GM12878 (cell line): ENCODE measurements at regions not wholly inside any gene's neighbourhood (a gene's known extent, or its start where the extent isn't known, plus 50 kb on each side); places are given as distances from the start of the nearest gene placed in this dataset.

ENCODE experiments used
- ATAC-seq: fragments of 200-7000 bp; cut with Tn5 transposase; 3 replicates; pipeline ENCODE4 v1.9.1; 2020; ENCODE audit warnings: mild to moderate bottlenecking, moderate library complexity
- BruUV-seq: library from RNA; stranded (reverse); fragments of 400-500 nt; replicated peaks from 2 replicates; lab custom pipeline; 2021; lab: Mats Ljungman, UMichigan
- CTCF ChIA-PET: fragments of 300-600 bp; sonication (Branson Sonifier 250); formaldehyde crosslinking; extraction: SDS; loops from one replicate; lab custom pipeline; 2021; ENCODE audit warnings: inconsistent platforms; lab: Yijun Ruan, JAX
- POLR2A ChIA-PET: fragments of 350-600 bp; formaldehyde crosslinking; extraction: SDS; loops from one replicate; lab custom pipeline; 2021; ENCODE audit warnings: inconsistent platforms; lab: Charles Lee
- RAD21 ChIA-PET: fragments of 300-600 bp; sonication (Branson Sonifier 250); formaldehyde crosslinking; loops from one replicate; lab custom pipeline; 2023; ENCODE audit warnings: antibody characterized with exemption; ENCODE audit not compliant: unreplicated experiment; lab: Charles Lee
- SMC1A ChIA-PET: fragments of 300-600 bp; sonication (Branson Sonifier 250); formaldehyde crosslinking; loops from one replicate; lab custom pipeline; 2023; ENCODE audit not compliant: unreplicated experiment, uncharacterized antibody; lab: Charles Lee
- DNase-seq: peaks from one replicate; pipeline ENCODE4 v3.0.0-alpha.2; 2011; ENCODE audit warnings: low read depth, low spot score
- FAIRE-seq: peaks from 3 replicates; lab custom pipeline; 2011; peaks lifted over from hg19 to GRCh38; lab: Jason Lieb, UNC
- H2AFZ ChIP-seq: 2 replicates; pipeline ENCODE4 v1.6.0; 2011; ENCODE audit warnings: low read depth, low read length, control low read depth; ENCODE audit not compliant: control insufficient read depth
- H3K27ac ChIP-seq: 2 replicates; pipeline ENCODE4 v1.5.1; 2011; ENCODE audit warnings: control low read depth; ENCODE audit not compliant: control insufficient read depth, insufficient read depth
- H3K27me3 ChIP-seq, 2 experiments: replicated peaks in 1 of 2; 2 replicates each; pipeline versions ENCODE4 v1.6.0 to v1.6.1; 2011; ENCODE audit warnings: low read length in 1 of 2; ENCODE audit not compliant: control insufficient read depth in 2 of 2, insufficient read depth in 2 of 2
- H3K36me3 ChIP-seq, 2 experiments: 2 replicates each; pipeline ENCODE4 v1.5.1; 2011; ENCODE audit warnings: low read length in 1 of 2; ENCODE audit not compliant: control insufficient read depth in 2 of 2, insufficient read depth in 2 of 2
- H3K4me1 ChIP-seq: 2 replicates; pipeline ENCODE4 v1.6.1; 2011; ENCODE audit warnings: mild to moderate bottlenecking, low read length, moderate library complexity, mixed read lengths; ENCODE audit not compliant: control insufficient read depth, insufficient read depth
- H3K4me2 ChIP-seq: 2 replicates; pipeline ENCODE4 v1.6.0; 2011; ENCODE audit warnings: control low read depth; ENCODE audit not compliant: control insufficient read depth, insufficient read depth
- H3K4me3 ChIP-seq: fragments of 200-600 bp; sonication (generic); 2 replicates; pipeline ENCODE4 v1.5.1; 2016
- H3K79me2 ChIP-seq: 2 replicates; pipeline ENCODE4 v1.6.0; 2011; ENCODE audit warnings: low read length; ENCODE audit not compliant: control insufficient read depth, insufficient read depth
- H3K9ac ChIP-seq: 2 replicates; pipeline ENCODE4 v1.8.0; 2011; ENCODE audit warnings: low read length, control low read depth, mixed read lengths; ENCODE audit not compliant: control insufficient read depth, insufficient read depth
- H3K9me3 ChIP-seq: replicated peaks from 3 replicates; pipeline ENCODE4 v1.5.1; 2011; ENCODE audit warnings: mild to moderate bottlenecking, low read length; ENCODE audit not compliant: control insufficient read depth, insufficient read depth
- H4K20me1 ChIP-seq: 2 replicates; pipeline ENCODE4 v1.6.0; 2011; ENCODE audit not compliant: control insufficient read depth, insufficient read depth
- ATF7 ChIP-seq: fragments of 450-650 bp; IDR thresholded peaks from 2 replicates; pipeline ENCODE4 v1.6.1; 2016; ENCODE audit warnings: low read depth, mild to moderate bottlenecking
- CHD4 ChIP-seq: fragments of 200-600 bp; sonication (generic); IDR thresholded peaks from 2 replicates; pipeline ENCODE4 v1.6.1; 2016; ENCODE audit warnings: mild to moderate bottlenecking
- FOXM1 ChIP-seq: IDR thresholded peaks from 2 replicates; pipeline ENCODE4 v1.6.1; 2012; ENCODE audit warnings: low read depth, mild to moderate bottlenecking, inconsistent platforms, low read length, moderate library complexity
- IKZF1 ChIP-seq: fragments of 450-650 bp; conservative IDR thresholded peaks from 2 replicates; pipeline ENCODE4 v1.6.1; 2017; ENCODE audit warnings: antibody characterized with exemption, mild to moderate bottlenecking
- IKZF2 ChIP-seq, 2 experiments: fragments of 450-650 bp; IDR thresholded peaks; 2 replicates each; pipeline ENCODE4 v1.6.1; 2017; ENCODE audit warnings: mild to moderate bottlenecking in 2 of 2, moderate library complexity in 2 of 2
- NR2F1 ChIP-seq: fragments of 450-650 bp; conservative IDR thresholded peaks from 2 replicates; pipeline ENCODE4 v1.6.1; 2017; ENCODE audit warnings: mild to moderate bottlenecking
- RB1 ChIP-seq: fragments of 450-650 bp; formaldehyde crosslinking; IDR thresholded peaks from 2 replicates; pipeline ENCODE4 v1.6.1; 2017; ENCODE audit warnings: mild to moderate bottlenecking, borderline replicate concordance
- SMC3 ChIP-seq: IDR thresholded peaks from 2 replicates; pipeline ENCODE4 v1.6.1; 2011; ENCODE audit warnings: low read length, improper control_type of control experiment, borderline replicate concordance
- ZBED1 ChIP-seq: IDR thresholded peaks from 2 replicates; pipeline ENCODE4 v1.6.1; 2016; ENCODE audit warnings: borderline replicate concordance
- WGBS: methylation state at CpG from one replicate; pipeline ENCODE4 v1.1.6; 2016; ENCODE audit warnings: low lambda C conversion rate; ENCODE audit not compliant: insufficient replicate concordance, insufficient coverage; ENCODE audit errors: missing lambda C conversion rate; 5-methylcytosine and 5-hydroxymethylcytosine counted together
- in situ Hi-C: fragments of 300-500 bp; cut with MboI; formaldehyde crosslinking; loops from 9 replicates; pipeline ENCODE4 v1.14.3; 2018; ENCODE audit warnings: mixed read lengths
- intact Hi-C: fragments of 100-400 bp; cut with micrococcal nuclease; formaldehyde crosslinking; loops from one replicate; pipeline ENCODE4 v1.14.2; 2022; ENCODE audit not compliant: unreplicated experiment
- TF ChIP-seq, protein P1 (sequence below): IDR thresholded peaks from 2 replicates; pipeline ENCODE4 v1.6.1; 2012; ENCODE audit warnings: low read depth, low read length, improper control_type of control experiment
- TF ChIP-seq, protein P2 (sequence below): fragments of 450-650 bp; IDR thresholded peaks from 2 replicates; pipeline ENCODE4 v1.6.1; 2017; ENCODE audit warnings: mild to moderate bottlenecking
- TF ChIP-seq, protein P3 (sequence below): fragments of 450-650 bp; conservative IDR thresholded peaks from 2 replicates; pipeline ENCODE4 v1.6.1; 2017; ENCODE audit warnings: mild to moderate bottlenecking, moderate library complexity

DNA sequence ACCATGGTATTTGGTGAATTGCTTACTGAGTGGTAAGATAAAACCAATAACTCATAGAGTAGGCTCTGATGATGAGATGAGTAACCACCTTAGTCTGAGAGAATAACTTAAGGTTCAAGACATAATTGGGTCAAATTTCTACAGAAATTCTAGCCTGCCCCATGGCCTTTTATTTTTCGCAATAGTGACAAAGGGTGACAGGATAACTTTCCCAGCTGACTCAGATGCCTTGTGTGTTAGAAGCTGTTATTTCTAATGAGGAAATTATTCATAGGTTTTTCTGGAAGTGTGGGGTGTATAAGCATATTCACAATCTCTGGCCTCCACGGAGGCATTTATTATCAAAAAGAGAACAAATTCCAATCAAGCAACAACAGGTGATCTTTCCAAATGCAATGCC lies 159.0 kb downstream of the NUP35 start:
- Histone ChIP-seq H2AFZ (no peak overlapping the region), H3K27me3 (no peaks in the 10 kb centered on the region), H4K20me1 (no peaks in the 10 kb centered on the region), H3K79me2 (no peaks in the 10 kb centered on the region), H3K9ac (no peak overlapping the region), H3K4me2 (no peak overlapping the region), H3K4me3 (no peak overlapping the region), H3K27ac (no peak overlapping the region), H3K9me3 (no peaks in the 10 kb centered on the region), H3K36me3 (no peaks in the 10 kb centered on the region), H3K4me1 (no peaks in the 10 kb centered on the region)
- BruUV-seq: no TSS peak
- RAD21 ChIA-PET: no interaction called here
- DNase-seq (no peak), ATAC-seq (no peak), FAIRE-seq (no peak)
- 46% methylated on average over 2 of the region's 2 CpGs for WGBS
- SMC1A ChIA-PET: no interaction called here
- intact Hi-C loops: no loop called here
- POLR2A ChIA-PET: no interaction called here
- TF ChIP-seq, protein P1, sequence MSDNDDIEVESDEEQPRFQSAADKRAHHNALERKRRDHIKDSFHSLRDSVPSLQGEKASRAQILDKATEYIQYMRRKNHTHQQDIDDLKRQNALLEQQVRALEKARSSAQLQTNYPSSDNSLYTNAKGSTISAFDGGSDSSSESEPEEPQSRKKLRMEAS: no peak
- TF ChIP-seq, protein P2, sequence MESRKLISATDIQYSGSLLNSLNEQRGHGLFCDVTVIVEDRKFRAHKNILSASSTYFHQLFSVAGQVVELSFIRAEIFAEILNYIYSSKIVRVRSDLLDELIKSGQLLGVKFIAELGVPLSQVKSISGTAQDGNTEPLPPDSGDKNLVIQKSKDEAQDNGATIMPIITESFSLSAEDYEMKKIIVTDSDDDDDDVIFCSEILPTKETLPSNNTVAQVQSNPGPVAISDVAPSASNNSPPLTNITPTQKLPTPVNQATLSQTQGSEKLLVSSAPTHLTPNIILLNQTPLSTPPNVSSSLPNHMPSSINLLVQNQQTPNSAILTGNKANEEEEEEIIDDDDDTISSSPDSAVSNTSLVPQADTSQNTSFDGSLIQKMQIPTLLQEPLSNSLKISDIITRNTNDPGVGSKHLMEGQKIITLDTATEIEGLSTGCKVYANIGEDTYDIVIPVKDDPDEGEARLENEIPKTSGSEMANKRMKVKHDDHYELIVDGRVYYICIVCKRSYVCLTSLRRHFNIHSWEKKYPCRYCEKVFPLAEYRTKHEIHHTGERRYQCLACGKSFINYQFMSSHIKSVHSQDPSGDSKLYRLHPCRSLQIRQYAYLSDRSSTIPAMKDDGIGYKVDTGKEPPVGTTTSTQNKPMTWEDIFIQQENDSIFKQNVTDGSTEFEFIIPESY: no peak
- TF ChIP-seq SMC3: no peak
- TF ChIP-seq IKZF1: no peak
- no peak for TF ChIP-seq ATF7
- no peak for TF ChIP-seq FOXM1
- TF ChIP-seq NR2F1: no peak
- CTCF ChIA-PET: interaction anchor here (1.0 to 1.3 kb wide), 2 partner anchors 12 to 34 kb away, joined by 3 read pairs; no protein-coding TSS in a partner anchor
- in situ Hi-C loops: no loop called here

DNA sequence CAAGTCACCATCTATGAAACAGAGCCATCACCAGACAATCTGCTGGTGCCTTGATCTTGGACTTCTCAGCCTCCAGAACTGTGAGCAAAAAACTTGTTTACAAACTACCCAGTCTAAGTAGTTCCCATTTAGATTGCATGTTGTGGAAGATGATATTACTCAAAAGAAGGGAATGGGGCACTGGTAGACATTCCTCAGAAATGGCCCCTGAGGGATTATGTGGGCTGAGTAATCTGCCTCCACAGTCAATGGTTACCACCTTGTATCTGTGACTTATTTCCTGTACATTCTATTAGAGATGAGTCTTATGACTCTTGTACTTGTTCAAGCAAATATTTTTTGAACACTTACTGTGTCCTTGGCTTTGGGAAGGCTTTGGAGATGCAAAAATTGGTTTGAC lies 160.4 kb downstream of the NUP35 start:
- intact Hi-C loops (no loop called here), in situ Hi-C loops (no loop called here)
- Histone ChIP-seq H3K4me3 (no peak overlapping the region), H3K9ac (no peak overlapping the region)
- ATAC-seq: no peak
- POLR2A ChIA-PET: no interaction called here
- TF ChIP-seq RB1 (no peak), ZBED1 (no peak), IKZF2 (IDR thresholded peaks at IDR 0.05) (no peak), CHD4 (no peak)
- TF ChIP-seq, protein P3, sequence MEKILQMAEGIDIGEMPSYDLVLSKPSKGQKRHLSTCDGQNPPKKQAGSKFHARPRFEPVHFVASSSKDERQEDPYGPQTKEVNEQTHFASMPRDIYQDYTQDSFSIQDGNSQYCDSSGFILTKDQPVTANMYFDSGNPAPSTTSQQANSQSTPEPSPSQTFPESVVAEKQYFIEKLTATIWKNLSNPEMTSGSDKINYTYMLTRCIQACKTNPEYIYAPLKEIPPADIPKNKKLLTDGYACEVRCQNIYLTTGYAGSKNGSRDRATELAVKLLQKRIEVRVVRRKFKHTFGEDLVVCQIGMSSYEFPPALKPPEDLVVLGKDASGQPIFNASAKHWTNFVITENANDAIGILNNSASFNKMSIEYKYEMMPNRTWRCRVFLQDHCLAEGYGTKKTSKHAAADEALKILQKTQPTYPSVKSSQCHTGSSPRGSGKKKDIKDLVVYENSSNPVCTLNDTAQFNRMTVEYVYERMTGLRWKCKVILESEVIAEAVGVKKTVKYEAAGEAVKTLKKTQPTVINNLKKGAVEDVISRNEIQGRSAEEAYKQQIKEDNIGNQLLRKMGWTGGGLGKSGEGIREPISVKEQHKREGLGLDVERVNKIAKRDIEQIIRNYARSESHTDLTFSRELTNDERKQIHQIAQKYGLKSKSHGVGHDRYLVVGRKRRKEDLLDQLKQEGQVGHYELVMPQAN: no peak
- TF ChIP-seq, all 136 proteins: peak for 0
- Histone ChIP-seq H3K27me3 (no peaks in the 10 kb centered on the region), H2AFZ (no peak overlapping the region), H3K4me1 (no peaks in the 10 kb centered on the region), H3K27ac (no peak overlapping the region), H3K4me2 (no peak overlapping the region), H4K20me1 (no peaks in the 10 kb centered on the region), H3K9me3 (no peaks in the 10 kb centered on the region), H3K79me2 (no peaks in the 10 kb centered on the region), H3K36me3 (no peaks in the 10 kb centered on the region)
- DNase-seq (no peak), FAIRE-seq (no peak)
- ChIA-PET SMC1A (no interaction called here), CTCF (no interaction called here), RAD21 (no interaction called here)
- no TSS peak for BruUV-seq
